ENCODE measurements at regions not wholly inside any gene's neighbourhood (a gene's known extent, or its start where the extent isn't known, plus 50 kb on each side); places are given as distances from the start of the nearest gene placed in this dataset.

- TF ChIP-seq ATF2 (IDR thresholded peaks at IDR 0.05; ENCODE audit: low read length) (no peak), PAX8 (IDR thresholded peaks at IDR 0.05) (no peak), EGR1 (IDR thresholded peaks at IDR 0.05; ENCODE audit: borderline replicate concordance in 1 of 2, low read depth in 2 of 2, low read length in 2 of 2) (no peak), RB1 (IDR thresholded peaks at IDR 0.05; ENCODE audit: borderline replicate concordance) (no peak), NR2C2 (IDR thresholded peaks at IDR 0.05; ENCODE audit: borderline replicate concordance, control insufficient read depth, insufficient read length, low read depth) (no peak), NKRF (conservative IDR thresholded peaks at IDR 0.05) (no peak), BHLHE40 (IDR thresholded peaks at IDR 0.05; ENCODE audit: borderline replicate concordance in 1 of 2, low read depth in 2 of 2, low read length in 1 of 2) (no peak)
Measured at GRCh38 chrX:25300994-25301393, 285.2 kb upstream of the ARX start (continued).

DNA sequence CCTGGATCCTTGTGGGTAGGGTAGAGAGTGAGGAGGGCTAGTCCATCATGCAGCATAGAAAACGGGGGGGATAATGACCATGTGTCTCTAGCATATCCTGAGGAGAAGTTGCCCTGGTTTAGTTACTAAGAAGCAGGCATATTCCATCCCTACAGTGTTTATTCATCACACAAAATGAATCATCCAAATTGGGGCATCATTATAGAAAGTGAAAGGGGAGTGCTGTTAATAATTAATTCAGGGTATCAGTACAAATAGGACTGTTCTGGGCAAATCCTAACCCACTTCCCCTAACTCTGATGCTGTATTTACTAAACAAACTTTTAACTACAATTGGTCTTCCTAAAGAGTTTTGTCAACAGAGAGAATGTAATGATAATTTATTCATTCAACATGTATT is 281.1 kb upstream of the ARX start:
- intact Hi-C loops (cut with micrococcal nuclease; ENCODE audit: unreplicated experiment) = no loop called here
- ChIA-PET RAD21 (ENCODE audit: unreplicated experiment) (no interaction called here), SMC1A (ENCODE audit: uncharacterized antibody, unreplicated experiment) (no interaction called here), POLR2A (no interaction called here), CTCF (no interaction called here)
- Histone ChIP-seq H3K4me2 (ENCODE audit: control insufficient read depth, insufficient read depth) (no peak overlapping the region), H3K36me3 (ENCODE audit: control insufficient read depth in 2 of 2, insufficient read depth in 2 of 2, low read length in 1 of 2) (no peaks in the 10 kb centered on the region), H2AFZ (ENCODE audit: control insufficient read depth, low read depth, low read length) (no peak overlapping the region), H3K4me1 (ENCODE audit: control insufficient read depth, insufficient read depth, low read length) (no peaks in the 10 kb centered on the region), H3K27me3 (replicated peaks in 1 of 2; ENCODE audit: control insufficient read depth in 2 of 2, insufficient read depth in 2 of 2, low read length in 1 of 2) (no peaks in the 10 kb centered on the region), H4K20me1 (ENCODE audit: control insufficient read depth, insufficient read depth) (no peaks in the 10 kb centered on the region), H3K9me3 (replicated peaks; ENCODE audit: control insufficient read depth, insufficient read depth, low read length) (no peaks in the 10 kb centered on the region), H3K79me2 (ENCODE audit: control insufficient read depth, insufficient read depth, low read length) (no peaks in the 10 kb centered on the region), H3K27ac (ENCODE audit: control insufficient read depth, insufficient read depth) (no peak overlapping the region), H3K9ac (ENCODE audit: control insufficient read depth, insufficient read depth, low read length) (no peak overlapping the region), H3K4me3 (no peak overlapping the region)
- in situ Hi-C loops (cut with MboI) = no loop called here
- BruUV-seq (replicated peaks) = no TSS peak
- ATAC-seq (peak; percentile 48), FAIRE-seq (no peak), DNase-seq (ENCODE audit: low read depth, low spot score) (no peak)
- TF ChIP-seq, protein P1, sequence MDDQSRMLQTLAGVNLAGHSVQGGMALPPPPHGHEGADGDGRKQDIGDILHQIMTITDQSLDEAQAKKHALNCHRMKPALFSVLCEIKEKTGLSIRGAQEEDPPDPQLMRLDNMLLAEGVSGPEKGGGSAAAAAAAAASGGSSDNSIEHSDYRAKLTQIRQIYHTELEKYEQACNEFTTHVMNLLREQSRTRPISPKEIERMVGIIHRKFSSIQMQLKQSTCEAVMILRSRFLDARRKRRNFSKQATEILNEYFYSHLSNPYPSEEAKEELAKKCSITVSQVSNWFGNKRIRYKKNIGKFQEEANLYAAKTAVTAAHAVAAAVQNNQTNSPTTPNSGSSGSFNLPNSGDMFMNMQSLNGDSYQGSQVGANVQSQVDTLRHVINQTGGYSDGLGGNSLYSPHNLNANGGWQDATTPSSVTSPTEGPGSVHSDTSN (IDR thresholded peaks at IDR 0.05; ENCODE audit: insufficient replicate concordance, low read depth, low read length) = no peak
- TF ChIP-seq ZNF274 (IDR thresholded peaks at IDR 0.05; ENCODE audit: insufficient read depth, insufficient read length) (no peak), MYB (IDR thresholded peaks at IDR 0.05; ENCODE audit: borderline replicate concordance, low read depth, low read length) (no peak), CEBPB (IDR thresholded peaks at IDR 0.05; ENCODE audit: borderline replicate concordance in 1 of 2, low read depth in 2 of 2, low read length in 2 of 2) (no peak), POLR2AphosphoS2 (IDR thresholded peaks at IDR 0.05; ENCODE audit: low read depth, low read length) (no peak)
- TF ChIP-seq, protein P2, sequence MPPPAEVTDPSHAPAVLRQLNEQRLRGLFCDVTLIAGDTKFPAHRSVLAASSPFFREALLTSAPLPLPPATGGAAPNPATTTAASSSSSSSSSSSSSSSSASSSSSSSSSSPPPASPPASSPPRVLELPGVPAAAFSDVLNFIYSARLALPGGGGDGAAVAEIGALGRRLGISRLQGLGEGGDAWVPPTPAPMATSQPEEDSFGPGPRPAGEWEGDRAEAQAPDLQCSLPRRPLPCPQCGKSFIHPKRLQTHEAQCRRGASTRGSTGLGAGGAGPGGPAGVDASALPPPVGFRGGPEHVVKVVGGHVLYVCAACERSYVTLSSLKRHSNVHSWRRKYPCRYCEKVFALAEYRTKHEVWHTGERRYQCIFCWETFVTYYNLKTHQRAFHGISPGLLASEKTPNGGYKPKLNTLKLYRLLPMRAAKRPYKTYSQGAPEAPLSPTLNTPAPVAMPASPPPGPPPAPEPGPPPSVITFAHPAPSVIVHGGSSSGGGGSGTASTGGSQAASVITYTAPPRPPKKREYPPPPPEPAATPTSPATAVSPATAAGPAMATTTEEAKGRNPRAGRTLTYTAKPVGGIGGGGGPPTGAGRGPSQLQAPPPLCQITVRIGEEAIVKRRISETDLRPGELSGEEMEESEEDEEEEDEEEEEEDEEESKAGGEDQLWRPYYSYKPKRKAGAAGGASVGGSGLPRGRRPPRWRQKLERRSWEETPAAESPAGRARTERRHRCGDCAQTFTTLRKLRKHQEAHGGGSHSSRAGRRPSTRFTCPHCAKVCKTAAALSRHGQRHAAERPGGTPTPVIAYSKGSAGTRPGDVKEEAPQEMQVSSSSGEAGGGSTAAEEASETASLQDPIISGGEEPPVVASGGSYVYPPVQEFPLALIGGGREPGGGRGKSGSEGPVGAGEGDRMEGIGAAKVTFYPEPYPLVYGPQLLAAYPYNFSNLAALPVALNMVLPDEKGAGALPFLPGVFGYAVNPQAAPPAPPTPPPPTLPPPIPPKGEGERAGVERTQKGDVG (CRISPR knock-in tag; IDR thresholded peaks at IDR 0.05) = no peak
- 0% methylated on average over 1 of the region's 1 CpG for WGBS (ENCODE audit: insufficient coverage, insufficient replicate concordance, low lambda C conversion rate, missing lambda C conversion rate)
